PC-3 (cell line): ENCODE measurements at regions not wholly inside any gene's neighbourhood (a gene's known extent, or its start where the extent isn't known, plus 50 kb on each side); places are given as distances from the start of the nearest gene placed in this dataset.

ENCODE experiments used
- ATAC-seq: fragments of 200-7000 bp; cut with Tn5 transposase; 2 replicates; pipeline ENCODE4 v1.9.1; 2020; ENCODE audit warnings: mild to moderate bottlenecking, moderate library complexity
- BruUV-seq: library from RNA; stranded (reverse); fragments of 400-500 nt; replicated peaks from 2 replicates; lab custom pipeline; 2021; lab: Mats Ljungman, UMichigan
- CTCF ChIA-PET: fragments of 300-600 bp; sonication (Branson Sonifier 250); formaldehyde crosslinking; loops from one replicate; lab custom pipeline; 2022; ENCODE audit warnings: antibody characterized with exemption; lab: Charles Lee
- POLR2A ChIA-PET: fragments of 300-600 bp; sonication (Branson Sonifier 250); formaldehyde crosslinking; loops from one replicate; lab custom pipeline; 2022; ENCODE audit warnings: antibody characterized with exemption; ENCODE audit not compliant: unreplicated experiment; lab: Charles Lee
- DNase-seq: peaks from one replicate; pipeline ENCODE4 v3.0.0-alpha.2; 2015
- H2AFZ ChIP-seq: fragments of 300-600 bp; sonication (generic); 2 replicates; pipeline ENCODE4 v1.6.0; 2016; ENCODE audit warnings: antibody characterized with exemption, low read length
- H3F3A ChIP-seq: fragments of 300-600 bp; sonication (generic); one replicate; pipeline ENCODE4 v1.6.0; 2017; ENCODE audit warnings: antibody characterized with exemption, low read length, control low read depth, mild to moderate bottlenecking; ENCODE audit not compliant: unreplicated experiment
- H3K27ac ChIP-seq: fragments of 300-600 bp; sonication (generic); 2 replicates; pipeline ENCODE4 v1.5.1; 2016; ENCODE audit warnings: mild to moderate bottlenecking, low read length
- H3K27me3 ChIP-seq: fragments of 300-600 bp; sonication (generic); 2 replicates; pipeline ENCODE4 v1.6.1; 2016; ENCODE audit warnings: low read length, mixed read lengths
- H3K36me3 ChIP-seq: fragments of 300-600 bp; sonication (generic); 2 replicates; pipeline ENCODE4 v1.6.1; 2016; ENCODE audit warnings: low read depth, mixed run types, low read length, mixed read lengths
- H3K4me1 ChIP-seq: fragments of 300-600 bp; sonication (generic); 2 replicates; pipeline ENCODE4 v1.5.1; 2016; ENCODE audit warnings: low read length; ENCODE audit not compliant: insufficient read depth
- H3K4me2 ChIP-seq: fragments of 300-600 bp; sonication (generic); 2 replicates; pipeline ENCODE4 v1.6.0; 2016; ENCODE audit warnings: low read length
- H3K4me3 ChIP-seq: fragments of 300-600 bp; sonication (generic); 2 replicates; pipeline ENCODE4 v1.5.1; 2016; ENCODE audit warnings: mild to moderate bottlenecking, low read length, mixed read lengths
- H3K79me2 ChIP-seq: fragments of 300-600 bp; sonication (generic); 2 replicates; pipeline ENCODE4 v1.6.1; 2017; ENCODE audit warnings: low read length, mixed read lengths
- H3K9ac ChIP-seq: fragments of 300-600 bp; sonication (generic); 2 replicates; pipeline ENCODE4 v1.6.0; 2016; ENCODE audit warnings: mild to moderate bottlenecking, low read length
- H3K9me2 ChIP-seq: fragments of 300-600 bp; sonication (generic); replicated peaks from 2 replicates; pipeline ENCODE4 v1.6.1; 2016; ENCODE audit warnings: mixed run types, low read length, mixed read lengths
- H3K9me3 ChIP-seq: fragments of 300-600 bp; sonication (generic); 2 replicates; pipeline ENCODE4 v1.6.1; 2016; ENCODE audit warnings: low read length, mixed read lengths
- H4K20me1 ChIP-seq: fragments of 300-600 bp; sonication (generic); 2 replicates; pipeline ENCODE4 v1.6.1; 2016; ENCODE audit warnings: low read length, mixed read lengths
- EZH2 ChIP-seq: fragments of 300-600 bp; sonication (generic); IDR thresholded peaks from one replicate; pipeline ENCODE4 v1.6.1; 2017; ENCODE audit warnings: antibody characterized with exemption, mild to moderate bottlenecking, low read length; ENCODE audit not compliant: unreplicated experiment
- EZH2phosphoT487 ChIP-seq: fragments of 300-600 bp; sonication (generic); IDR thresholded peaks from 2 replicates; pipeline ENCODE4 v1.6.1; 2018; ENCODE audit warnings: mild to moderate bottlenecking, antibody characterized with exemption, low read length, borderline replicate concordance
- intact Hi-C: fragments of 100-400 bp; cut with micrococcal nuclease; formaldehyde crosslinking; loops from 2 replicates; pipeline ENCODE4 v1.9.0; 2023
- TF ChIP-seq, protein P1 (sequence below): fragments of 300-600 bp; sonication (generic); conservative IDR thresholded peaks from 2 replicates; pipeline ENCODE4 v1.5.1; 2017; ENCODE audit warnings: antibody characterized with exemption, low read depth, mild to moderate bottlenecking, low read length

DNA sequence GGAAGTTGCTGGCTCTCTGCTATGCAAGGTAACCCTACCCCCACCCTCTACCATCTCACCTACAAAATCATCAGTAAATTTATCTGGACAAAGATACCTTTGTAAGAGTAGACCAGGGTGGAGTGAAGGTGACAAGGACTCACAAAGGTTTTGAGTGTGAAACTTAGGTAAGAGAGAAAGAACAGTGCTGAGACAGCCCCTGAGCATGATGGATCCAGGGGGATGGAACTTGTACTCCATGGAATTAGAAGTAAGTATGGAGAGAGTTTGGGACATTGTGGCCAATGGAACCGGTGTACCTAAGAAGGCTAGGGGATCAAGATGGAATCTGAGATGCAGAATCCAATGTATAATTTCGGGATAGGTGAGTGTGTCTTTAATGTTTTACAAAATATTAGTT is 153.0 kb upstream of the NSMCE3 start:
- H3K9me2 ChIP-seq, result no peaks in the 10 kb centered on the region
- no peak for ATAC-seq
- no peak overlapping the region for H3K9ac ChIP-seq
- no peaks in the 10 kb centered on the region for H3K36me3 ChIP-seq
- ChIA-PET CTCF (no interaction called here), POLR2A (no interaction called here)
- no TSS peak for BruUV-seq
- TF ChIP-seq EZH2phosphoT487 (no peak), EZH2 (no peak)
- TF ChIP-seq, protein P1, sequence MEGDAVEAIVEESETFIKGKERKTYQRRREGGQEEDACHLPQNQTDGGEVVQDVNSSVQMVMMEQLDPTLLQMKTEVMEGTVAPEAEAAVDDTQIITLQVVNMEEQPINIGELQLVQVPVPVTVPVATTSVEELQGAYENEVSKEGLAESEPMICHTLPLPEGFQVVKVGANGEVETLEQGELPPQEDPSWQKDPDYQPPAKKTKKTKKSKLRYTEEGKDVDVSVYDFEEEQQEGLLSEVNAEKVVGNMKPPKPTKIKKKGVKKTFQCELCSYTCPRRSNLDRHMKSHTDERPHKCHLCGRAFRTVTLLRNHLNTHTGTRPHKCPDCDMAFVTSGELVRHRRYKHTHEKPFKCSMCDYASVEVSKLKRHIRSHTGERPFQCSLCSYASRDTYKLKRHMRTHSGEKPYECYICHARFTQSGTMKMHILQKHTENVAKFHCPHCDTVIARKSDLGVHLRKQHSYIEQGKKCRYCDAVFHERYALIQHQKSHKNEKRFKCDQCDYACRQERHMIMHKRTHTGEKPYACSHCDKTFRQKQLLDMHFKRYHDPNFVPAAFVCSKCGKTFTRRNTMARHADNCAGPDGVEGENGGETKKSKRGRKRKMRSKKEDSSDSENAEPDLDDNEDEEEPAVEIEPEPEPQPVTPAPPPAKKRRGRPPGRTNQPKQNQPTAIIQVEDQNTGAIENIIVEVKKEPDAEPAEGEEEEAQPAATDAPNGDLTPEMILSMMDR, result no peak
- peaks cover 35% of the 10 kb centered on the region for H3K27me3 ChIP-seq
- no peaks in the 10 kb centered on the region for H3K79me2 ChIP-seq
- no peaks in the 10 kb centered on the region for H3K9me3 ChIP-seq
- no peaks in the 10 kb centered on the region for H3F3A ChIP-seq
- no peak overlapping the region for H3K4me2 ChIP-seq
- no peak for DNase-seq
- H3K27ac ChIP-seq, result no peak overlapping the region
- no peaks in the 10 kb centered on the region for H3K4me1 ChIP-seq
- H4K20me1 ChIP-seq, result no peaks in the 10 kb centered on the region
- intact Hi-C loops, result no loop called here
- no peak overlapping the region for H3K4me3 ChIP-seq
- H2AFZ ChIP-seq, result no peak overlapping the region

DNA sequence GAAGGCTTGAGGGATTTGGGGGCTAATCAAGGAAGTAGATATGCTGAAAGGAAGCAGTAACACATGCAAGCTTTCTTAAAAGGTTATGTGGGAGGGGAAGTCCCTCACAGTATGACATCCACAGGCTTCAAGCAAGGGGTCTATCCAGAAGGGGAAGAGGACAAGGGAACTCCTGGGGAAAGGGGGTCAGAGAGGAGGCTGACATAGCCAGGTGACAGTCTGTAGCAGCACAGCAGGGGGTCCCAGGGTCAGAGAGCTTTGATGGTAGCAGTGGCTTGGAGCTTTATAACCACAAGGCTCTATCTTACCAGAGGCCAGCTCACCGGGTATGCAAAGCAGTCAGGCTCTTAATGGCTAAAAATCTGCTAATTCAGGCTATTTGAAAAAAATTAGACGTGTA is 150.6 kb upstream of the NSMCE3 start:
- Histone ChIP-seq H3K9me2 (no peaks in the 10 kb centered on the region), H3K4me3 (no peak overlapping the region), H4K20me1 (no peaks in the 10 kb centered on the region), H3K27ac (no peak overlapping the region), H2AFZ (no peak overlapping the region), H3F3A (no peaks in the 10 kb centered on the region), H3K9me3 (no peaks in the 10 kb centered on the region), H3K79me2 (no peaks in the 10 kb centered on the region), H3K9ac (no peak overlapping the region), H3K27me3 (peaks cover 35% of the 10 kb centered on the region), H3K4me1 (no peaks in the 10 kb centered on the region), H3K36me3 (no peaks in the 10 kb centered on the region), H3K4me2 (no peak overlapping the region)
- no peak for ATAC-seq
- TF ChIP-seq EZH2phosphoT487 (no peak), EZH2 (no peak)
- TF ChIP-seq, protein P1, result no peak
- intact Hi-C loops, result no loop called here
- ChIA-PET POLR2A (no interaction called here), CTCF (no interaction called here)
- no peak for DNase-seq
- BruUV-seq, result no TSS peak

DNA sequence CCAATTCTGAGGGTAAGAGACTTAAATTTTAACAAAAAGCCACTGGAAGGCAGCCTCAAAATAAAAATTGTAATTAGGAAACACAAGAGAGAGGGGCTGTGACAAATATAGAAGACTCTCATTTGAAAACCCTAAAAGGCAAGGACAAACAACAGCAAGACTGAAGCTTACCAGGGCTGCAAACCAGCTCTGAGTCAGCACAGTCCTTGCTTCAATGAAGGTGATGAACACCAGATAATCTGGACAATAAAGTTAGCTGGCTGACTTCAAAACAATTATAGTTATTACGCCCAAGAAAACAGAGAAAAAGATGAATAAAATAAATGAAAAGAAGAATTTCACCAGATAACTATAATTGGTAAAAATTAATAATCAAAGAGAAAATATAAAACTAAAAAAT is 149.3 kb upstream of the NSMCE3 start:
- ATAC-seq (no peak), DNase-seq (no peak)
- POLR2A ChIA-PET, result no interaction called here
- H3K4me3 ChIP-seq, result no peak overlapping the region
- no peaks in the 10 kb centered on the region for H3K9me3 ChIP-seq
- H4K20me1 ChIP-seq, result no peaks in the 10 kb centered on the region
- BruUV-seq, result no TSS peak
- no peak overlapping the region for H3K27ac ChIP-seq
- no peaks in the 10 kb centered on the region for H3K79me2 ChIP-seq
- no peaks in the 10 kb centered on the region for H3K9me2 ChIP-seq
- CTCF ChIA-PET, result no interaction called here
- no peak overlapping the region for H2AFZ ChIP-seq
- no peaks in the 10 kb centered on the region for H3F3A ChIP-seq
- H3K9ac ChIP-seq, result no peak overlapping the region
- H3K4me1 ChIP-seq, result no peaks in the 10 kb centered on the region
- intact Hi-C loops, result no loop called here
- H3K4me2 ChIP-seq, result no peak overlapping the region
- TF ChIP-seq, protein P1, result no peak
- TF ChIP-seq EZH2, result no peak
- TF ChIP-seq EZH2phosphoT487, result no peak
- H3K27me3 ChIP-seq, result peaks cover 35% of the 10 kb centered on the region
- H3K36me3 ChIP-seq, result no peaks in the 10 kb centered on the region
